ENCODE measurements at regions not wholly inside any gene's neighbourhood (a gene's known extent, or its start where the extent isn't known, plus 50 kb on each side); places are given as distances from the start of the nearest gene placed in this dataset.

DNA sequence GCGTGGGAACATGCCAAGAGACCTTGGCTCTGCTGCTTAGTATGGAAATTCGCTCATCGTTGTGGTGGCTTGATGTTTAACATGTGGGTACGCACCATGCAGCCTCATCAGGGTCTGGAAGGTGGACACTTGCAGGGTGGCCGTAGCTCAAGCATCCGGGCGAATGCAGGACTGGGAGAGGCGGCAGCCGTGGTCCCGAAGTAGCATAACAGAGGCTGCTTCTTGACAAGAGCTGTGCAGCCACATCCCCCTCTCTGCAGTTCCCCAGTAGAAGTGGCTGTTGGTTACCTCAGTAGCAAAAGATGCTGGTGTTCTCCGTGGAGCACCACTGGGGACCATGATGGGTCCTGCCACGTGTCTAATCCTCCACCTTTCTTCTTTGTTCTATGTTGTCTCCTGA, 195.0 kb downstream of the THBS2 start:
- DNase-seq (ENCODE audit: low read depth, low spot score), result no peak

DNA sequence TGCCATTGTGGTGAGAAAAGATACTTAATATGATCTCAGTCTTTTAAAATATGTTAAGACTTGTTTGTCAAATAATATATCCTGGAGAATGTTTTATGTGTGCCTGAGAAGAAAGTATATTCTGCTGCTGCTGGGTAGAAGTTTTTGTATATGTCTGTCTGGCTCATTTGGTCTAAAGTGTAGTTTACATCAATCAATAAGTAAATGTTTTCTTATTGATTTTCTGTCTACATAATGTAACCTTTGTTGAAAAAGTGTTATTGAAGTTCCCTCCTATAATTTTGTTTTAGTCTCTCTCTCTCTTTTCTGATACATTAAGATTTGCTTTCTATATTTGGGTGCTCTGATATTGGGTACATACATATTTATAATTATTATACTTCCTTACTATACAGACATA, 201.2 kb downstream of the THBS2 start:
- H3K27ac ChIP-seq, result no peak overlapping the region
- no peak for DNase-seq (ENCODE audit: low read depth, low spot score)

More for the DNA sequence above, 195.0 kb downstream of the THBS2 start:
- no peak overlapping the region for H3K27ac ChIP-seq

DNA sequence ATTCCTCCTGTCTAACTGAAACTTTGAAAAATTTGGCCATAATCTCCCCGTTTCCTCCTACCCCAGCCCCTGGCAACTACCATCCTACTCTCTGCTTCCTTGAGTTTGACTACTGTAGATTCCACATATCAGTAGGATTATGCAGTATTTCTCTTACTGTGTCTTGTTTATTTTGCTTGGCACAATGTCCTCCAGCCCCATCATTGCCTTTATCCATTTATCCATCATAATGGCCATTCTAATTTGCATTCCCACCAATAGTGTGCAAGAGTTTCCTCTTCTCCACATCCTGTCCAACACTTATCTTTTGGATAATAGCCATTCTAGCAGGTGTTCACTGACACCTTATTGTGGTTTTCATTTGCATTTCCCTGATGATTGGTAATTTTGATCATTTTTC, 202.3 kb downstream of the THBS2 start:
- H3K27ac ChIP-seq, result no peak overlapping the region
- no peak for DNase-seq (ENCODE audit: low read depth, low spot score)

DNA sequence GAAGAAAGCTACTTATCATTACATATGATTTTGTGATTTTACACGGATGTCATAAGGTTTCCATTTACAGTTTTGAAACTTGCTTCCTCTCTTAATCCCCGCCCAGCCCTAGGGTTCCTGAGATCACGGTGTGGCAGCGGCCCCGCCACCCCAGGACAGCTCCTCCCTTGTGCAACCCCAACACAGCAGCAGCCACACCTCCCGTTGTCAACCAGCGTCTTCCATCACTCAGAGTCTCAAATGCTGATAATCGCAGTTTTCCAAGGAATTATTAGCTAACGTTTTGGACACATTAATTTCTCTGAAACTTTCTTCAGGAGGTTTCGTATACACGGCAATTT, 204.8 kb downstream of the THBS2 start:
- no peak for DNase-seq (ENCODE audit: low read depth, low spot score)
- H3K27ac ChIP-seq, result no peak overlapping the region

DNA sequence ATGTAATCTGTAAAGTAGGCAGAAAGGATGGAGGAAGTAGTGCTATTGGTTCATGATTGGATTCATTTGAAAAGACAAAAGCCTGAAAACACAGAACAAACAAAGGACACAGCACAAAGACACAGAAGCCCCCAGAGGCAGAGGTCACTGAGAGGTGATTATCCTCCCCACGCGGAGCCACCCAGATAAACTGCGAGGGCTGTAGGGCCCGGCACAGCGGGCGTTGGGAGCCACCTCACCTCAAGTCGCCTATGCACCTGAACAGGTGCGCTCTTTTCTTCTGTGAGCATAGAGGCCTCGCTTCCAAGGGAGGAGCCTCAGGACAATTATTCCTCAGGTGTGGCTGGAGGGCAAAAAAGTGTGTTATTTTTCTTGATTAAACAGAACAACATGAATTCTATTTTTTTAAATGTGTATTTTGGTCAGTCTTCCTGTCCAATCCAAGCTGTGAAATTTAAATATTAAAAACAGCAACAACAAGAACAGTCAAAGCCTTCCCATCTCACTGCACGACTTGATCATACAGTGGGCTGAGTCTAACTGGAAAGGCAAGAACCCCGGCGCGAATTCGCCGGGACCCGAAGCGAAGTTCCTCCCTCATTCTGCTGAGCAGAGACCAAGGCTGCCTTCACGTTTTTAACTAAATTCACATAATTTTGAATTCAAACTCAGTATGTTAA, 205.3 kb downstream of the THBS2 start:
- H3K27ac ChIP-seq, result no peak overlapping the region
- no peak for DNase-seq (ENCODE audit: low read depth, low spot score)

DNA sequence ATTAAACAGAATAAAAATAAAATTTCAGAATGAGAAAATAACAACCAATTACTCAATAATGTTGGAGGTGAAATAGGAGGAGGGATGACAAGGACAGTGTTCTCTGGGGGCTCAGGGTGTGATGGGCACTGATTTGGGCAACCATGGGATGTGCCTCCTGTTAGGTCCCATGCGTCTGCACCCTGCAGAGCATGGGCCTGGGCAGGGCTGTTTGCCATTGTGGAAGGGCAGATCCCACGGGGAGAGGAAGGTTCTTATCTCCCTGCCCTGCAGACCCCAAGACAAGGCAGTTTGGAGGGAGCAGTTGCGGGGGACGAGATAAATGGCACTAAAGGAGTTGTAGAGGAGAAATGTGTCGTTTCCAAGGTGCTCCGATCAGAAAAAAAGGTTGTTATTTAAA, 206.3 kb downstream of the THBS2 start:
- no peak overlapping the region for H3K27ac ChIP-seq
- DNase-seq (ENCODE audit: low read depth, low spot score), result no peak

DNA sequence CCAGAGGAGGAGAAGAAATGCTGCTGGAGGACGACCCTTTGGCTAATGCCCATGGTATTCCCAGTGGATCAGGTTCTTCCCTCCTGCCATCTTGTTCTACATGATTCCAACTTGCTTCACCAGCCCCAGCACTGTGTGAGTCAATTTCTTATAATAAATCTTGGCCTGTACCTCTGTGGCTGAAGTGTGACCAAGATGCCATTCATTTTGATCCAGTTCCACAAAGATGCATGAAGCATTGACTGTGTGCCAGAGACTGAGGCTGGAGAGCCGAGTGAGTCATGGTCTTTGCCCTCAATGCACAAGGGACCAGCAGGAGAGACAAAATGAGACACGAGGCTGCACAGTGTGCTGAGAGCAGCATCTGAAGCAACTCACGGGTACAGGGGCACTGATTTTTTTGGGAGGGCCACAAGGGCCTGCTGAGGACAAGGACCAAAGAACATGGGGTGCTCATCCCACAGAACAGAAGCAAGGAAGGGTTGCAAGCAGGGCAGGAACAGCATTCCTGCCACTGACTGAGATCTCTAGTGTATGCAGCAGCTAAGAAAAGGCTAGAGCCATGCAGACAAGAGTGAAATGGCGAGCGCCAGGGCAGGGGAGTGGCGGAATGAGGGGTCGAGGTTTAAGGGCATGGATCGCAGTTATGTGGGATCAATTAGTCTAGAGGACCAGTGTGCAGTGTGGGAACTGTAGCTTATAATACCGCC, 207.0 kb downstream of the THBS2 start:
- no peak for DNase-seq (ENCODE audit: low read depth, low spot score)
- H3K27ac ChIP-seq, result no peak overlapping the region

DNA sequence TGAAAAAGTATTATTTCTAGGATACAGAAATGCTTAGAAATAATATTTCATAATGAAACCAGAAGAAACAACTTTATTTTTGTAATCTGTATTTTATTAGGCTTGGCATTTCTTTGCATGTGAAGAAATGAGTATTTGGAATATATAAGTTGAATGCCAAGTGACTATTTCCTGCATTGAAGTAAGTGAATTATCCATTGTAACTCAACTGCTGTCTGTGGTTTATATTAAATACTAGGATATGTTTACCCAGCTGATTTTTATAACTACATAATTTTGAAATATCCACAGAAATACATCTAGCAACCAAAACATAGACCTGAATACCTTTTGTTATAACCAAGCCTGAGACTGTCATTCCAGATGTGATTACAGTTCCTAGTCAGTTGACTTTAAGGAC, 207.6 kb downstream of the THBS2 start:
- H3K27ac ChIP-seq, result no peak overlapping the region
- no peak for DNase-seq (ENCODE audit: low read depth, low spot score)

DNA sequence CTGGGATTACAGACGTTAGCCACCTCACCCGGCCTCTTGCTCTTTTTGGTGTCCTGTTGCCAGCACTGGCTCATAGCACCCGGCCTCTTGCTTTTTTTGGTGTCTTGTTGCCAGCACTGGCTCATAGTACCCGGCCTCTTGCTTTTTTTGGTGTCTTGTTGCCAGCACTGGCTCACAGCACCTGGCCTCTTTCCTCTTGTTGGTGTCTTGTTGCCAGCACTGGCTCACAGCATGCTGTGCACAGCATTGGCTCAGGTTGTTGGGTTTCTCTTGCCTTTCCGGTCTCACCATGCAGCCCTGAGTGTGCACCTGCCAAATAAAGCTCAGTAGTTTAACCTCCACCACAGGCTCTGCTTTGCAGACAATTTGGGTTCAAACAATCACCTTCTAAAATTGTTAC, 208.2 kb downstream of the THBS2 start:
- H3K27ac ChIP-seq, result no peak overlapping the region
- no peak for DNase-seq (ENCODE audit: low read depth, low spot score)

DNA sequence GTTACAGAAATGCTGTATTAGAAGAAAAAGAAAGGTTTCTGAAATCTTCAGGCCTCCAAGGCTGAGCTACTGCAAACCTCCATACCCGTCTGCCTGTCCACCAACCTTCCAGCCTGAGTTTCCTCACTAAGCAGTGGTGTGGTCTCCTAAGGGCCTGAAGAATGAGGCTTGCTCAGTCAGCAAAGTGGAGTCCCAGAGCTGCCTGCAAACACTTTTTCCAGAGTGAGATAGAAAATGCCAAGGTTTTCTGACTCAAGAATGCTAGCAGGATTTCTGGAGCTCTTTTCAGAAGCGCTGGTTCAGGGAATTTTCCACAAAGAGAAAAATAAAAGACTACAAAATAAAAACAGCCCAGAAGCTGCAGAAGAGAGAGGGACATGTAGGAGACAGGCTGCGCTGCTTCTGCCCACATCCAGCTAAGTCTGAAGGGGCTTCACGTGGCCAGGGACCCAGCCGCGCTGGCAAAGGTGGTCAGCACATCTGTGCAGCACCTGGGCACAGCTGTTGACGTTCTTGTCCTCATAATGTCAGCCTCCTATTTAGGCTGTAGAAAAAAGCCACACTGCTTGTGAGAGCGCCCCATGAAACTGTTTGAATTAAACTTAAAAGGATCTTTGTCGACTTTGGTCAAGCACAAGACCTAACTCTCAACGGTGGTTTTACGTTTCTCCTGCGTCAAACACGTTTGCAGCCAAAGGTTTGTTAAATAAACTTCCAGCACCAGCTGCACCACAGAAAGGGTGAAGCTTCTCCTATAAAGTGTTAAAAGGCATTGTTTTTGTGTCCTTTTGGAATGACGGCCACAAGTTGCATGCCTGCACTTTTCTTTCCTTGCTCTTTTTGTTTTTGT, 209.0 kb downstream of the THBS2 start:
- no peak for DNase-seq (ENCODE audit: low read depth, low spot score)
- H3K27ac ChIP-seq, result no peak overlapping the region

DNA sequence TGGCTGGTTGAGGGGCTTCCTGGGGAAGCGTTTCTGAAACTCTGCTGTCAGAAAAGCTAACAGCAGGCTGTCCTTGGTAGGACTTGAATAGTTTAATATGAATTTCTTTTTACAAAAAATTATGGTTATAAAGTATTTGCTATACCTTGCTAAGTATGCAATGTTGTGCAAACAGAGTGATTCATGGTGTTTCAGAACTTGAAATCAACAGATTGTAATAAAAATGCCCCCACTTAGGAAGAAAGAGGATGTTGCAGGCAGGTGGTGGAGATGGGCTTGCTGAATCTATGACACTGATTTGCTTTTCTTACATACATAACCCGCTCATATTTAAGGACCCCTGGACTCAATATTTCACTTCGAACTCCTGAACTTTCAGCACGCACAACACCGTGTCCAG, 211.6 kb downstream of the THBS2 start:
- DNase-seq (ENCODE audit: low read depth, low spot score), result no peak
- H3K27ac ChIP-seq, result no peak overlapping the region

DNA sequence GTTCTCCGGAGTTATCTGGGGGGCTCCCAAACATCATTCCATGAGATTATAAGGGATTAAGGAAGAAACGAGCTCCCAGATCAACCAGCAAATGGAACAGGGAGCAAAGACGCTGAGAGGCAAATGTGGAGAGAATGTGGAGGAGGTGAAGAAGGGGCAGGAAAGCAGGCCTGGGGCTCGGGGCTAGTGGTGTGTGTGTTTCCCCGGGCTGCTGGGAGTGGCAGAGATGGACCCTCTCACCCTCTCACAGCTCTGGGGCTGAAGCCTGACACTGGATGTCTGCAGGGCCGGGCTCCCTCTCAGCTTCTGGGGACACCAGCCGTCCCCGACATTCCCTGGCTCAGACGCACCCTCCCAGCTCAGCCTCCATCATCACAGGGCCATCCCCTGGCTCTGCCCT, 212.6 kb downstream of the THBS2 start:
- DNase-seq (ENCODE audit: low read depth, low spot score), result no peak
- no peak overlapping the region for H3K27ac ChIP-seq

DNA sequence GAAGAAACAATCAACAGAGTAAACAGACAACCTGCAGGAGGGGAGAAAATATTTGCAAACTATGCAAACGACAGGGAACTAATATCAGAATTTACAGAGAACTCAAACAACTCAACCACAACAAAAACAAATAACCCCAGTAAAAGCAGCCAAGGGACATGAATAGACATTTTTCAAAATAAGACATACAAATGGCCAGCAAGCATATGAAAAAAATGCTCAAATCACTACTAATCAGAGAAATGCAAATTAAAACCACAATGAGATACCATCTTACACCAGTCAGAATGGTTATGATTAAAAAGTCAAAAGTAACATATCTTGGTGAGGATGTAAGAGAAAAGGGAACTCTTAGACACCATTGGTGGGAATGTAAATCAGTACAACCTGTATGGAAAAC, 215.0 kb downstream of the THBS2 start:
- no peak for DNase-seq (ENCODE audit: low read depth, low spot score)
- H3K27ac ChIP-seq, result no peak overlapping the region

DNA sequence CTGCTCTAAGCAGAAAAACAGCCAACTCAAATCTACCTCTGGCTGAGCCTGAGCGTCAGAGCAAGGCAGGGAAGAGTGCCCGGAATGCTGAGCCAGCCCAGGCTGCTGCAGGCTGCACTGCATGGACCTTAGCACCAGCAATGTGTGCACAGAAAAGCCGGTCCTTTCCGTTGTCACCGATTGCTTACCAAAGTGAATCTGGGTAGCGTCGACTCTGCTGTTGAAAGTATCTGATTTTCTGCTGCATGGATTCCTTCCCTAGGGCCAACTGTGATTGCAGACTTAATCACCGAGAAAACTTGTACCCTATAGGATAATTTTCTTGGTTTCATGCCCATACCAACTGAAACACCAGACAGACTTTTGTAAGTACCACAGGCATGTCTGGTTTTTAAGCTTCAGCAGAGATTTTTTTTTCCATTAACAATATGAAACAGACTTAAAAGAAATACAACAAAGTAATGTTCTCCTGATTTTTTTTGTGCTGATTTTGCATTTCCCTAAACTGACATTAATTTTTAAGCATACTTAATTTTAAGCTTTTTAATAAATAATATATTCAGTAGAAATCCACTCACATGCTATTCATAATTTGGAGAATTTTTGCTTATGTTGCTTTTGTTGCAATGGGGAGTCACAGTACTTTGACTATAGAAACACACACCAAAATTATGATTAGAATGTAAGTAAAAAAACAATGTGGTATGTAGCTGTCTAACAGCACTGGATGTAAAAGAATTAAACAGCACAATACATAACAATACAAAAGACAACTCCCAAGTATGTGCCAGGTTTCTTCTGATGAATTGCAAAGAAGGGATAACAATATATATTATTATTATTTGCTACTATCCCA, 218.0 kb downstream of the THBS2 start:
- no peak overlapping the region for H3K27ac ChIP-seq
- DNase-seq (ENCODE audit: low read depth, low spot score), result peak; percentile 18

DNA sequence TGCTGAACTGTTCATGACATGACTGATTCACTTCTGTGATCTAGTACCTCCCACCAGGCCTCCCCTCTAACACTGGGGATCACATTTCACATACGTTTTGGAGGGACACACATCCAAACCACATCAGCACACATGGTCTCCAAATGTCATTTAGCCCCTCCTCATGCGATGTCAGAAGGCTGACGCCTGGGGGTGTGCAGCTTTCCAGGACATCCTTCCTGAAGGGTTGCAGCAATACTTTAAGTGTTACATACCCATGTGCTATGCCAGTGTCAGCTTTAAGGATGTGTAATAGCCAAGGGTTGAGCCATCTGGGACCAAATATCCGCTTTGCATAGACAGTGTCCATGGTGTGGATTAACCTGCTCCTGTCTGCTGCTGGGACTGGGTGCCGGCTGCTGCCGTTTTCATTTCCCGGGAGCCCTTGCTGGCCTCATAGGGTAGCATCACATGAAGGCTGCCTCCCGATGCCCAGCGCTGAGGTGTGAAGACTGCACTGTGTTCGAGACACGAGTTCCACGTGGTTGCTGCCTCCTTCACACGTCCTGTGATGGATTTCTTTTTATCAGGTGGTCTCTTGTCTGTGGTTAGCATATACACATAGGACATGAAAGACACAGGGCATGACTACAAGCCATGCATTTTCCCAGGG, 219.0 kb downstream of the THBS2 start:
- no peak overlapping the region for H3K27ac ChIP-seq
- no peak for DNase-seq (ENCODE audit: low read depth, low spot score)

DNA sequence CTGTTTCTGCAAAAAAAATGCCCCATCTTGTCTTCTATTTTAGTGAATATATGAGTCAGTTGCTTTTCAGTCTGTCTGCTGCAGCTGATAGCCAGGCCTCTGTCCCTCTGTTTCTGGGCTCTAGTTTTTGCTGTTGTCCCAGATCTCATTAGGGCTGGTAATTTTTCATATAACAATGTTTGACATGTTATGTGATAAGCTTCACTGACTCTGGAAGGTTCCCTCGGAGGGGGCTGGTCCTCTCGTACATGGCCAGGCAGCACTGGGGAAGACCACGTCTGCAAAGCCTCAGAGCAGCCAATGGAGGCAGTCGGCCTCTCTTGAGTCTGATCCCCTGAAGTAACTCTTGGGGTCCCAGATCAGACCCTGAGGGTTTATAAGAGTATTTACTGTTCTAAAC, 223.8 kb downstream of the THBS2 start:
- H3K27ac ChIP-seq, result no peak overlapping the region
- DNase-seq (ENCODE audit: low read depth, low spot score), result no peak

DNA sequence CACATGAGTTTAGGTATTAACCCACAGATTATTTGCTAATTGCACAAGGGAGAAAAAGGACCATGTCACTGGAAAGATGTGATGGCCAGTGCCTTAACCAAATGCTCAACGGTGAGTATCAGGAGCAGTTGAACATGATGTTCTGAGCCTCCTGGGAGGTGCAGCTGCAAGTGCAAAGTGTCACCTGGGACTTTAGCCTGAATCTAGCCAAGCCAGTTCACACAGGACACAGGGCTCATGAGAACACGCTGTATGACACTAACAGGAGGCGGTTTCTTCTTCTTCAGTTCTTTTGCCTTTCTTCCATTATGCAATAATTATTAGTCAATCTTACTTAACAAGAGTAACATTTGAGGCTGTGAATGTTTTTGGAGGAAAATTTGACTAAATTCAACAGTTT, 225.3 kb downstream of the THBS2 start:
- DNase-seq (ENCODE audit: low read depth, low spot score), result no peak
- H3K27ac ChIP-seq, result no peak overlapping the region

DNA sequence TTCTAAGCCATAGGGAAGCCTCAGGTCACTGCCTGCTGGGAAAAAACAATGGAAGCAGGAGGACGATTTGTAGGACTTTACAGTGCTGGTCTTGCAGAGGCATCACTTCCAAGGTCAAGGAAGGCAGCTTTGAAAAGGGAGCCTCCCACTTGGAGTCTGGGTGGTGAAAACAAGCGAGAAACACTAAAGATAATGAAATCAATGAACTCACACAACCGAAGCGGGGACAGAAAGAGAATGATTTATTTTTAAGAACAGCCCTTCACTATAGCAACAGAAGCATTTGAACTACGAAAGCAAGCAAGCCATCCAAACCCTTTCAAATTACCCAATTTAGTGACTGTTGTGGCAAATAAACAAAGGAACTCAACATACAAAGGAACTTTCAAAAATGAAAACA, 227.5 kb downstream of the THBS2 start:
- no peak overlapping the region for H3K27ac ChIP-seq
- DNase-seq (ENCODE audit: low read depth, low spot score), result no peak

DNA sequence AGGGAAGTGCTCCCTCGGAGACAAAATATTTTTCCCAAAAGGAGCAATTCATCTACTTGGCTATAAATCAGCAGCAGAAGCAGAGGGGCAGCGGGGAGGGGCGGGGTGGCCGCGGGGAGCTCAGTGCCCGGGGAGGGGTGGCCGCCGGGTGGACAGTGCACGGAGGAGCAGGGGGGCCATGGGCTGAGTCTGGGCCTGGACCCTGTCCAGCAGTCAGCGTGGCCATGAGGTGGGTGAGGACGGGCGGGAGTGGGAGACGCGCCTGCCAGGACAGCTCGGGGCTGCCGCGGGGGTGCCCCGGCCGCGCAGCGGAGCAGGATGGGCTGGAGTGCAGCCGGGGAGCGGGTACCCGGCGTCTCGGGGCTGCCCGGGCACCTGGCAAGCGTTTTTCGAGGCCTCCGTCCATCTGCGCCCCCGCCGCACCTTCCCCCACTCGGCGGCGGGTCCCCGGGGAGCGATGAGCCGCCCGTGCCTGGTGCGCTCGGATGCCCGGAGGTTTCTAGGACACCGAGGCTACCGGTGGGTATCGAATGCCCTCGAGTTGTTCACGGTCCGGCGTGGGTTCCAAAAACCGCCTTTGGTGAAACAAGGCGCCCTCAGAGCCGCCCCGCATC, 229.5 kb downstream of the THBS2 start:
- H3K27ac ChIP-seq, result no peak overlapping the region
- no peak for DNase-seq (ENCODE audit: low read depth, low spot score)

Measured in epithelial cell of prostate (primary cell).